Stomach (tissue), 4 donors: ENCODE measurements at regions not wholly inside any gene's neighbourhood (a gene's known extent, or its start where the extent isn't known, plus 50 kb on each side); places are given as distances from the start of the nearest gene placed in this dataset.

Experiments
- CTCF ChIP-seq, 7 experiments: fragments of 450-650 bp in 4 of 7; fragments of 200-600 bp in 3 of 7; sonication (generic) in 3 of 7; IDR thresholded peaks; one replicate each; pipeline ENCODE4 v1.5.1; 2016 to 2019; ENCODE audit warnings: antibody characterized with exemption in 7 of 7, control low read depth in 2 of 7, mild to moderate bottlenecking in 1 of 7
- EP300 ChIP-seq: sonication (generic); formaldehyde crosslinking; IDR thresholded peaks from one replicate; pipeline ENCODE4 v1.6.1; 2017; ENCODE audit warnings: antibody characterized with exemption
- POLR2A ChIP-seq, 4 donors: fragments of 450-650 bp; IDR thresholded peaks; one replicate each; pipeline ENCODE4 v1.6.1; 2016; ENCODE audit warnings: antibody characterized with exemption in 4 of 4, control low read depth in 2 of 4, mild to moderate bottlenecking in 1 of 4, moderate library complexity in 1 of 4
- POLR2AphosphoS5 ChIP-seq, 3 donors: sonication (generic); formaldehyde crosslinking; IDR thresholded peaks; one replicate each; pipeline ENCODE4 v1.6.1; 2016; ENCODE audit warnings: antibody characterized with exemption in 3 of 3

- TF ChIP-seq POLR2A (IDR thresholded peaks at IDR 0.05) (no peak), CTCF (IDR thresholded peaks at IDR 0.05) (no peak), POLR2AphosphoS5 (IDR thresholded peaks at IDR 0.05) (no peak), EP300 (no peak)
Measured at GRCh38 chr5:69032009-69032408, 61.8 kb upstream of the SLC30A5 start.
